A673 (cell line): ENCODE measurements at regions not wholly inside any gene's neighbourhood (a gene's known extent, or its start where the extent isn't known, plus 50 kb on each side); places are given as distances from the start of the nearest gene placed in this dataset.

Experiments used
- BruUV-seq: library from RNA; stranded (reverse); fragments of 400-500 nt; replicated peaks from 2 replicates; lab custom pipeline; 2021; lab: Mats Ljungman, UMichigan
- CTCF ChIA-PET: fragments of 300-600 bp; sonication (Branson Sonifier 250); formaldehyde crosslinking; loops from one replicate; lab custom pipeline; 2022; ENCODE audit warnings: antibody characterized with exemption; lab: Charles Lee
- POLR2A ChIA-PET: fragments of 300-600 bp; sonication (Branson Sonifier 250); formaldehyde crosslinking; loops from one replicate; lab custom pipeline; 2022; ENCODE audit warnings: antibody characterized with exemption; ENCODE audit not compliant: low non-redundant PET; lab: Charles Lee
- DNase-seq: peaks from one replicate; pipeline ENCODE4 v3.0.0-alpha.2; 2015; ENCODE audit warnings: low spot score
- H3K27ac ChIP-seq: fragments of 200-600 bp; sonication (generic); 2 replicates; pipeline ENCODE4 v1.5.1; 2016; ENCODE audit warnings: mixed run types, low read depth, mild to moderate bottlenecking, mixed read lengths, antibody characterized with exemption, low read length; ENCODE audit not compliant: poor library complexity, severe bottlenecking
- H3K27me3 ChIP-seq: fragments of 200-600 bp; sonication (generic); replicated peaks from 2 replicates; pipeline ENCODE4 v1.6.1; 2017; ENCODE audit warnings: mixed run types, low read depth, mild to moderate bottlenecking, mixed read lengths, antibody characterized with exemption, low read length; ENCODE audit not compliant: insufficient read depth, poor library complexity
- H3K36me3 ChIP-seq: fragments of 200-600 bp; sonication (generic); 2 replicates; pipeline ENCODE4 v1.6.1; 2016; ENCODE audit warnings: mixed run types, mild to moderate bottlenecking, mixed read lengths, antibody characterized with exemption, low read length; ENCODE audit not compliant: insufficient read depth, poor library complexity, severe bottlenecking
- H3K4me1 ChIP-seq: fragments of 200-600 bp; sonication (generic); 2 replicates; pipeline ENCODE4 v1.6.1; 2017; ENCODE audit warnings: mixed run types, mild to moderate bottlenecking, mixed read lengths, antibody characterized with exemption, low read length; ENCODE audit not compliant: insufficient read depth, poor library complexity, severe bottlenecking
- H3K4me3 ChIP-seq: fragments of 200-600 bp; sonication (generic); 2 replicates; pipeline ENCODE4 v1.5.1; 2016; ENCODE audit warnings: low read depth, mixed run types, mild to moderate bottlenecking, mixed read lengths, low read length; ENCODE audit not compliant: poor library complexity, severe bottlenecking
- H3K9me3 ChIP-seq: fragments of 200-600 bp; sonication (generic); 2 replicates; pipeline ENCODE4 v1.6.1; 2016; ENCODE audit warnings: mixed run types, low read depth, mild to moderate bottlenecking, mixed read lengths, antibody characterized with exemption, low read length; ENCODE audit not compliant: poor library complexity, severe bottlenecking
- CTCF ChIP-seq: fragments of 300-800, 200-600 bp; sonication (generic); conservative IDR thresholded peaks from 2 replicates; pipeline ENCODE4 v1.5.1; 2017; ENCODE audit warnings: low read depth, mild to moderate bottlenecking, antibody characterized with exemption, low read length, moderate library complexity, mixed read lengths
- EZH2 ChIP-seq: fragments of 200-600 bp; sonication (generic); IDR thresholded peaks from 2 replicates; pipeline ENCODE4 v1.6.1; 2017; ENCODE audit warnings: borderline replicate concordance, low read depth, mild to moderate bottlenecking, mixed read lengths, antibody characterized with exemption, low read length; ENCODE audit not compliant: poor library complexity, severe bottlenecking
- intact Hi-C: fragments of 100-400 bp; cut with micrococcal nuclease; formaldehyde crosslinking; loops from one replicate; pipeline ENCODE4 v1.10.0; 2022; ENCODE audit not compliant: unreplicated experiment

GRCh38 chr16:74031551-74031950 is 265.1 kb upstream of the PSMD7 start:
- no peaks in the 10 kb centered on the region for H3K4me1 ChIP-seq
- no peaks in the 10 kb centered on the region for H3K36me3 ChIP-seq
- no TSS peak for BruUV-seq
- H3K4me3 ChIP-seq: no peak overlapping the region
- POLR2A ChIA-PET: no interaction called here
- H3K27ac ChIP-seq: no peak overlapping the region
- no peaks in the 10 kb centered on the region for H3K9me3 ChIP-seq
- DNase-seq: no peak
- intact Hi-C loops: loop anchor here (5.0 to 10.0 kb wide), 2 partner anchors 317 to 464 kb away; no protein-coding TSS in a partner anchor
- CTCF ChIA-PET: no interaction called here
- no peaks in the 10 kb centered on the region for H3K27me3 ChIP-seq
- no peak for TF ChIP-seq CTCF
- no peak for TF ChIP-seq EZH2

- no peak overlapping the region for H3K27ac ChIP-seq
- POLR2A ChIA-PET: no interaction called here
- intact Hi-C loops: loop anchor here (5.0 to 10.0 kb wide), 2 partner anchors 315 to 463 kb away; no protein-coding TSS in a partner anchor
- no peak for DNase-seq
- no peaks in the 10 kb centered on the region for H3K4me1 ChIP-seq
- BruUV-seq: no TSS peak
- H3K27me3 ChIP-seq: peaks cover 10% of the 10 kb centered on the region
- no peaks in the 10 kb centered on the region for H3K36me3 ChIP-seq
- no peak overlapping the region for H3K4me3 ChIP-seq
- TF ChIP-seq EZH2 (no peak), CTCF (no peak)
- CTCF ChIA-PET: no interaction called here
- no peaks in the 10 kb centered on the region for H3K9me3 ChIP-seq
Observed at GRCh38 chr16:74030000-74030706, 266.5 kb upstream of the PSMD7 start.

DNA sequence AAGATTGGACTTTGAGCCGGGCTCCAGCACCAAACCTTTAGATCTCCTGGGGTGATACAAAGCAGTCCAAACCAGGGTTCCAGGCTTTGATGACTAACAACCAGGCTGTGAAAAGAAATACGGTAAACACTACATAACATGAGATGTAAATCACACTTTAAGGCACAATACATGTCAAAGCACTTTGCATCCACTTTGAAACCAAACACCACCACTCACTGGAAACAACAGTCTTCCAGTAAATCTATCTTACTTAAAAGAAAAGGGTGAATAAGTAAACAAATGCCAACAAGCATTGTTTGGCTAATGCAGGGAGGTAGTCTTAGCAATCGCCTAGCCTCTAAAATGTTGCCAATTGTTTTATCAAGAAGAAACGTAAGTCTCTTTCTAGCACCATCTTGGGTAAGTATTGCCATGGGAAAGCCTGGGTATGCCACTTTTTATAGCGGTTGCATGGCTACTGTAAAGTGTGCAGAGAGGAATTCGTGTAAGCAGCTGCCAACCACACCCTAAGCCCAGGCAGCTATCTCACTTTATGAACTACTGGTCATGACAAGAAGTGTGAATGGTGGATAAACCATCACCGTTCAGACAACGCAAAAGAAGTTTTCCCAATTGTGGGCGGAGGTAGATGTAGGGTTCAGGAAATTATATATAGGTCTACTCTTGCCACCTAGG is 267.4 kb upstream of the PSMD7 start:
- Histone ChIP-seq H3K4me3 (no peak overlapping the region), H3K27ac (no peak overlapping the region), H3K36me3 (no peaks in the 10 kb centered on the region), H3K9me3 (no peaks in the 10 kb centered on the region), H3K27me3 (peaks cover 10% of the 10 kb centered on the region), H3K4me1 (no peaks in the 10 kb centered on the region)
- no peak for DNase-seq
- ChIA-PET POLR2A (no interaction called here), CTCF (no interaction called here)
- intact Hi-C loops: no loop called here
- no peak for TF ChIP-seq CTCF
- no peak for TF ChIP-seq EZH2
- no TSS peak for BruUV-seq
